Ishikawa (cell line): ENCODE measurements at regions not wholly inside any gene's neighbourhood (a gene's known extent, or its start where the extent isn't known, plus 50 kb on each side); places are given as distances from the start of the nearest gene placed in this dataset.

Source experiments
- CEBPB ChIP-seq: IDR thresholded peaks from 2 replicates; pipeline ENCODE4 v1.6.1; 2012
- CREB1 ChIP-seq: IDR thresholded peaks from 2 replicates; pipeline ENCODE4 v1.6.1; 2012; ENCODE audit warnings: low read depth
- EGR1 ChIP-seq: IDR thresholded peaks from 2 replicates; pipeline ENCODE4 v1.6.1; 2012
- EP300 ChIP-seq: IDR thresholded peaks from 2 replicates; pipeline ENCODE4 v1.6.1; 2012; ENCODE audit warnings: borderline replicate concordance
- FOXM1 ChIP-seq: IDR thresholded peaks from 2 replicates; pipeline ENCODE4 v1.6.1; 2012; ENCODE audit warnings: low read depth, borderline replicate concordance
- MAX ChIP-seq: IDR thresholded peaks from 2 replicates; pipeline ENCODE4 v1.6.1; 2012
- NFIC ChIP-seq: IDR thresholded peaks from 2 replicates; pipeline ENCODE4 v1.6.1; 2012
- RAD21 ChIP-seq: IDR thresholded peaks from 2 replicates; pipeline ENCODE4 v1.6.1; 2012; ENCODE audit warnings: low read depth
- REST ChIP-seq: IDR thresholded peaks from 2 replicates; pipeline ENCODE4 v1.6.1; 2012; ENCODE audit warnings: low read depth, mild to moderate bottlenecking
- TAF1 ChIP-seq: IDR thresholded peaks from 2 replicates; pipeline ENCODE4 v1.6.1; 2012; ENCODE audit warnings: low read depth, mild to moderate bottlenecking
- TCF12 ChIP-seq: IDR thresholded peaks from 2 replicates; pipeline ENCODE4 v1.6.1; 2012; ENCODE audit warnings: low read depth
- TEAD4 ChIP-seq: IDR thresholded peaks from 2 replicates; pipeline ENCODE4 v1.6.1; 2012
- USF1 ChIP-seq: IDR thresholded peaks from 2 replicates; pipeline ENCODE4 v1.6.1; 2012
- YY1 ChIP-seq: IDR thresholded peaks from 2 replicates; pipeline ENCODE4 v1.6.1; 2012; ENCODE audit warnings: low read depth
- ZBTB7A ChIP-seq: IDR thresholded peaks from 2 replicates; pipeline ENCODE4 v1.6.1; 2012; ENCODE audit warnings: low read depth

- no peak for TF ChIP-seq RAD21
- no peak for TF ChIP-seq FOXM1
- TF ChIP-seq EGR1 = no peak
These were observed 491.7 kb downstream of the PRR16 start for GRCh38 chr5:120955795-120956194.

- no peak for TF ChIP-seq TCF12
- TF ChIP-seq NFIC = no peak
- TF ChIP-seq YY1 = no peak
- no peak for TF ChIP-seq REST
- no peak for TF ChIP-seq ZBTB7A
- TF ChIP-seq MAX = no peak
- TF ChIP-seq USF1 = no peak
- no peak for TF ChIP-seq FOXM1
- no peak for TF ChIP-seq TAF1
- TF ChIP-seq EGR1 = no peak
These were observed 494.9 kb downstream of the PRR16 start for GRCh38 chr5:120958877-120959485.

GRCh38 chr5:120960510-120960909, 496.4 kb downstream of the PRR16 start:
- TF ChIP-seq YY1 (no peak), EGR1 (no peak), FOXM1 (no peak), CEBPB (no peak), MAX (no peak), EP300 (no peak), ZBTB7A (no peak), USF1 (no peak), NFIC (no peak)

GRCh38 chr5:120967366-120967765, 503.3 kb downstream of the PRR16 start:
- no peak for TF ChIP-seq TCF12

- no peak for TF ChIP-seq MAX
- TF ChIP-seq REST = no peak
- no peak for TF ChIP-seq ZBTB7A
- TF ChIP-seq EP300 = no peak
- TF ChIP-seq EGR1 = no peak
- TF ChIP-seq FOXM1 = no peak
- no peak for TF ChIP-seq TEAD4
- TF ChIP-seq NFIC = no peak
- no peak for TF ChIP-seq CREB1
- no peak for TF ChIP-seq YY1
- no peak for TF ChIP-seq CEBPB
- TF ChIP-seq RAD21 = no peak
- TF ChIP-seq TCF12 = no peak
- no peak for TF ChIP-seq TAF1
- TF ChIP-seq USF1 = no peak
These were observed 510.6 kb downstream of the PRR16 start for GRCh38 chr5:120974690-120975089.

GRCh38 chr5:120982351-120982750, 518.3 kb downstream of the PRR16 start:
- TF ChIP-seq USF1 (no peak), TCF12 (no peak), FOXM1 (no peak), EGR1 (no peak), TAF1 (no peak), EP300 (no peak), NFIC (no peak), ZBTB7A (no peak), CREB1 (no peak), MAX (no peak)
